Kidney glomerular epithelial cell (primary cell): ENCODE measurements at regions not wholly inside any gene's neighbourhood (a gene's known extent, or its start where the extent isn't known, plus 50 kb on each side); places are given as distances from the start of the nearest gene placed in this dataset.

Experiments used
- DNase-seq: peaks from one replicate; lab custom pipeline; 2025; lab: John Stamatoyannopoulos, UW

GRCh38 chr2:237244976-237245646 lies 159.4 kb downstream of the COPS8 start:
- no peak for DNase-seq

GRCh38 chr2:237250599-237250998 lies 163.4 kb downstream of the COL6A3 start:
- no peak for DNase-seq

- DNase-seq, result no peak
Observed at GRCh38 chr2:237251986-237252385, 162.0 kb downstream of the COL6A3 start.

DNA sequence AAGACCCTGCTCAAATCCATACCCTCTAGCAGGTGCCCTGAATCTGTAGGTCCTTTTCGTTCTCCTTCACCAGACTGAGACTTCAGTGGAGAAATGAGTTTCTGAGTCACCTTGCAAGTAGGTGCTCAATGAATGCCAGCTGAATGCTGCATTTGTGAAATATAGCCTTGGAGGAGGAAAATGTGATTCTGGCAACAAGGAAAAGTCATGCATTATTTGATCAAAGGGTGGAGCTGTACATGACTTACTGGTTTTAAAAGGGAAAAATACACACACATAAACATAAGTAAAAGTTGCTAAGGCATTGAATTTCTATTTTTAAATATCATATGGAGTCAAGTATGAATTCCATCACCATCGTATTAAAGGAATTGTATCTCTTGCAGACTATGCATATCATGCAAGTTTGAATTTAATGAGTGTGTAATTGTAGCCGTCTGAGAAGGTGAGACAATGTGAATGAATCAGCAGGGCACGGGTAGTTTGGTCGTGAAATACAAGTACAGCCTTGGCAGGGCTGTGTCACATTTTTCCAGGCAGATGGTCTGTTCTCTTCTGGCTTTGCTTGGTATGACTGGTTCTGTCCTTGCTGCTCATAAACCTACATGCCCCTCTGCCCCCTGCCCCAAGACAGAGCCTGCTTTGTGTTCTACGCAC lies 160.8 kb downstream of the COL6A3 start:
- no peak for DNase-seq

DNA sequence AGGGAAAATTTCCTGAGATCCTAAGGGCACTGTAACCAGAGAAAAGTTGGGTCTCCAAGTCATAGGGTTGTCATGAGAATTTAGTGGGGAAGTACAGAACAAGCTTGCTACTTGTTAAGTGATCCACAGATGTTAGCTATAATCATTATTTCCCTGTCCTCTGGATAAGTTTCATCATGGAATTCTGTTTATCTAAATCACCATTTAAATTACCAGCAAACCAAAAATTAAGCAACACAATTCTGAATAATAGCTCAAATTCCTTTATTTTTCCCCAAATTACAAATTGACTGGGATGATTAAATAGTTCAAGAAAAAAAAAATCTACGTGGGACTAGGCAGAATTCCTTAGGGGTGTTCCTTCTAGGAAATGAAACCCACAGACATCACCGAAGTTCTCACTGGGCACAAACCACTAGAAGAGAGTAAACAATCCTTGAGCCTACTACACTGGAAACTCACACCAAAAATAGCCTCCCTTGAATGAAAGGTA lies 159.5 kb downstream of the COL6A3 start:
- no peak for DNase-seq

DNA sequence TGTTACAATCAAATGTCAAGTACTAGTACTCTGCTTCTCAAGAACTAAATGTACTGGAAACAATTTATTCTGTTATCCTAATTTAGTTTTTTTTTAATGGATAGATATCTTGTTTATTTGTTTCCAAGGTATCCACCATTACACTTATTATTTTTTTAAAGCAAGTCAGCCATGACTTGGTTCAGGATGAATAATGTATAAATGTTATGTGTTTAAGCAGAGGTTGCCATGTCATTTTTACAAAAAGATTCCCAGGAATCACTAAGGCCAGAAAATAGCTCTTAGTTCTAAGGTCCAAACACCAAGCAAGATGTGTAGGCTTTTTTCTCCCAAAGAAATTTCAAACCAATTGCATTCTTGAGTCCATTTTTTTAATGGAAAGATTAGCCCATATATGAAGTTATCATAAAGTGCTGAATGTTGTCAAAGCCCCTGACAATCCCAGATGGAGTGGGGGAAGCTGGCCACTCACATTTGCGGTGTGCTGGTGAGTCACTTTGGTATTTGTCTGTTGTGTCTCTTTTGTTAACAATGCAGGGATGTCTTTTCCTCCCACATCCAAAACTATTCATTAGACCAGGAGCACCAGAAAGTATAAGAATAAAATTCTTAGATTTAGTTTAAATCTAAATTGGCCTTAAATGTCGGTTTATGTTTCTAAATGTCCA lies 158.9 kb downstream of the COL6A3 start:
- DNase-seq, result peak; percentile 80

- DNase-seq, result peak; percentile 25
Observed at GRCh38 chr2:237256887-237257286, 157.1 kb downstream of the COL6A3 start.

DNA sequence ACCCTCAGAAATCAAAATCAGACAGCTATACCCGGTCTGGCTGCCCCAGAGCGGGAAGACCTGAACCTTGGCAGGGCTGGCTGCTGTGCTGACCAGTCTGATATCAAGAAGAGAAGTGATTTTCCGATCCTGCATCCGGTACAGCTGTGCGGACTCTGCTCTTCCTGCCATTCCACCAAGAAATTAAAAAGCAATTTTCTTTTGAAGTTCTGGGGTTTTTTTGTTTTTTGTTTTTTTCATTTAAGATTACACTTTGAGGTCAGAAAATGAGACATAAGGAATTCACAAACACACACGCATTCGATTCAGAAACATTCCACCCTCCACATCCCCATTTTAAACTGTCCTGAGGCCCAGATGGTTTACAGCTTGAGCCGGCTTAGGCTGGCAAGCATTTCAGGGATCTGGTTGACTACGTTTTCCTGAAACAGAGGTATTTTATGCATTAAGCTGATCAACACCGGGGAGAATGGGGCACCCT lies 156.5 kb downstream of the COL6A3 start:
- no peak for DNase-seq

DNA sequence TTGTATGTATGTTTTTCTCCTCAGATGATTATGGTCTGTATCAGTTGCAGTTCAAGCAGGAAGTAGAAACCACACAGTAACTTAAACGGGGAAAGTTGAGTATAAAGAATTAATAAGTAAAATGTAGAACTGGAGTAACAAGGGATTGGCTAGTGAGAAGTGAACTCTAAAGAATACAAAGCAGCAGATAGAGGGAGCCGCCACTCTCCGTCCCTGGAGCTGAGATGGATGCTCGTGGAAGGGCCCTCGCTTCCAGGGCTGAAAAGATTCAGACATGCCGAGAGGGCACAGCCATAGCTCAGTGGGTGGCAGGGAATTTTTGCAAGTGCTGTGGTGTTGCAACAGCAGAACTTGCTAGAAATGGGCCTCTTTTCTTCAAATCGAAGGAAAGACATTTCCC lies 155.8 kb downstream of the COL6A3 start:
- DNase-seq, result no peak

DNA sequence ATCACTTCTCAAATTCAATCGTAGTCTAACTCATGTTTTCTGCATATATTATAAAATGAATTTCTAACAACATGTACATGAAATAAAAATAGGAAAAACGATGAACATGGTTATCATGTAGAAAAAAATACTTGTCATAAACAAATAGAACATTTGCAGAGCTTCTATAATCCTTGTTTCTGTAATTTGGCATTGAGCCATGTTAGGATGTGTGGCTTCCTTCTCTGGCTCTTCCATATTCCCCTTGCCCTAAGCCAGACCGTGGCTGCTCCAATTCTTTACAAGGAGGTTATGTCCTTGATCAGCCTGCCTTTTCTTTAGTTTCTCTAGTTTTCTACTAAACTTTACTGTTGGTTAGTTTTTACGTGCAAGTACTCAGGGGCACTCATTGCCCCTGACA lies 155.3 kb downstream of the COL6A3 start:
- no peak for DNase-seq

- DNase-seq, result no peak
Observed at GRCh38 chr2:237259201-237259600, 154.8 kb downstream of the COL6A3 start.

GRCh38 chr2:237260039-237260620 lies 153.8 kb downstream of the COL6A3 start:
- DNase-seq, result no peak

GRCh38 chr2:237260686-237261085 lies 153.3 kb downstream of the COL6A3 start:
- no peak for DNase-seq

GRCh38 chr2:237261327-237261726 lies 152.6 kb downstream of the COL6A3 start:
- no peak for DNase-seq

- DNase-seq, result peak; percentile 9
Observed at GRCh38 chr2:237262838-237263771, 150.9 kb downstream of the COL6A3 start.

GRCh38 chr2:237264480-237265219 lies 149.3 kb downstream of the COL6A3 start:
- DNase-seq, result no peak

- DNase-seq, result no peak
Observed at GRCh38 chr2:237268004-237268708, 145.8 kb downstream of the COL6A3 start.

DNA sequence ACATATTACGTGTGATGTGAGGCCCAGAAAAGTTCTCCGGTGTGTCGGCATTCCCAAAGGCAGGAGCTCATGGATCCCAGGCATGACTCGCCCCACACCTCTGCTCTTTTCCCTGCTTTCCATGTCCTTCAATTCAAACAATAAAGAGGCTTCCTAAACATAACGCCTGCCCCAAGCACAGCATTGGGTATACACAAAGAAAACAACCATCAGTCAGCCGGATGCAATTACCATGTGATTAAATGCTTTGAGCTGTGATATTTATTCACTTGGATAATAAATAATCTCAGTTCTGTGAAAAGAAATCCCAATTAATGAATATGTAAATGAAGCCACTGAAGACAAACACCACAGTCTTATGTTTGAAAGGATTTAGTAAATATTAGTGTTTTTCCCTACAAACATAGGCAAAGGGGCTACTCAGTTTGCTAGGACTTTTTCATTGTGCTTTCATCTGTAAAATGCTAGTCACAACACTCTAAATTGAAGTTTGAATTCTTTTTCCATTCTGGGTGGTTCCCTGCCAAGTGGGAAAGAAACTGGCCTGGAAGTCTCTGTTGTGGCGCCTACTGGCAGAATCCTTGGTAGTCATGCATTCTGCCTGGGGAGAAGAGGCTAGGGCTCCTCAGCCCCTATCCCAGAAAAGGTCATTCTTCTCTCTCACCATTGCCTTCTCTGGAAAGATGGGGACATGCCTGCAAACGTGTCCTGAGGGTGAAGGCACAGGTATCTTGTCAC lies 144.7 kb downstream of the COL6A3 start:
- DNase-seq, result no peak

- no peak for DNase-seq
Observed at GRCh38 chr2:237270520-237270919, 143.4 kb downstream of the COL6A3 start.
